WTC11 (cell line): ENCODE measurements at regions not wholly inside any gene's neighbourhood (a gene's known extent, or its start where the extent isn't known, plus 50 kb on each side); places are given as distances from the start of the nearest gene placed in this dataset.

Source experiments
- ATF2 ChIP-seq: sonication (generic); formaldehyde crosslinking; IDR thresholded peaks from 2 replicates; pipeline ENCODE4 v1.8.1; 2022; ENCODE audit warnings: low read depth, missing genetic modification reagents, borderline replicate concordance
- CTCF ChIP-seq: fragments of 200-600 bp; IDR thresholded peaks from 2 replicates; pipeline ENCODE4 v1.8.0; 2022; ENCODE audit warnings: antibody characterized with exemption
- ELF4 ChIP-seq: sonication (generic); formaldehyde crosslinking; IDR thresholded peaks from 2 replicates; pipeline ENCODE4 v1.8.1; 2022; ENCODE audit warnings: low read depth, mild to moderate bottlenecking, moderate library complexity, missing genetic modification reagents
- FOXP1 ChIP-seq: sonication (generic); formaldehyde crosslinking; IDR thresholded peaks from 2 replicates; pipeline ENCODE4 v1.8.0; 2022; ENCODE audit warnings: missing genetic modification reagents, mild to moderate bottlenecking, moderate library complexity, borderline replicate concordance
- IRF2 ChIP-seq: sonication (generic); formaldehyde crosslinking; IDR thresholded peaks from 2 replicates; pipeline ENCODE4 v1.8.0; 2022; ENCODE audit warnings: low read depth, missing genetic modification reagents, borderline replicate concordance
- JUN ChIP-seq: sonication (generic); formaldehyde crosslinking; IDR thresholded peaks from 2 replicates; pipeline ENCODE4 v1.8.0; 2023; ENCODE audit warnings: mild to moderate bottlenecking, missing genetic modification reagents
- MAX ChIP-seq: sonication (generic); formaldehyde crosslinking; IDR thresholded peaks from 2 replicates; pipeline ENCODE4 v1.8.0; 2022; ENCODE audit warnings: mild to moderate bottlenecking, missing genetic modification reagents
- MYBL2 ChIP-seq: sonication (generic); formaldehyde crosslinking; IDR thresholded peaks from 2 replicates; pipeline ENCODE4 v1.8.1; 2023; ENCODE audit warnings: mild to moderate bottlenecking, moderate library complexity, missing genetic modification reagents
- NFYB ChIP-seq: sonication (generic); formaldehyde crosslinking; conservative IDR thresholded peaks from 2 replicates; pipeline ENCODE4 v1.8.0; 2022; ENCODE audit warnings: low read depth, missing genetic modification reagents
- SMAD3 ChIP-seq: sonication (generic); formaldehyde crosslinking; IDR thresholded peaks from 2 replicates; pipeline ENCODE4 v1.8.0; 2022; ENCODE audit warnings: missing genetic modification reagents, mild to moderate bottlenecking, borderline replicate concordance
- SP1 ChIP-seq: sonication (generic); formaldehyde crosslinking; conservative IDR thresholded peaks from 2 replicates; pipeline ENCODE4 v1.8.1; 2022; ENCODE audit warnings: missing genetic modification reagents
- ZNF263 ChIP-seq: sonication (generic); formaldehyde crosslinking; IDR thresholded peaks from 2 replicates; pipeline ENCODE4 v1.8.1; 2022; ENCODE audit warnings: low read depth, mild to moderate bottlenecking, moderate library complexity, missing genetic modification reagents
- ZNF317 ChIP-seq: sonication (generic); formaldehyde crosslinking; IDR thresholded peaks from 2 replicates; pipeline ENCODE4 v1.8.1; 2023; ENCODE audit warnings: low read depth, mild to moderate bottlenecking, moderate library complexity, missing genetic modification reagents, borderline replicate concordance
- ZNF423 ChIP-seq: fragments of 250-450 bp; sonication (Bioruptor Pico); IDR thresholded peaks from 2 replicates; pipeline ENCODE4 v2.1.2; 2022; ENCODE audit warnings: mild to moderate bottlenecking, moderate library complexity

GRCh38 chr1:174075245-174075692 lies 53.1 kb upstream of the RC3H1 start:
- TF ChIP-seq CTCF, result no peak
- TF ChIP-seq NFYB (CRISPR knock-in tag), result no peak
- TF ChIP-seq ELF4, result no peak
- no peak for TF ChIP-seq ATF2
- no peak for TF ChIP-seq ZNF423 (CRISPR knock-in tag)
- no peak for TF ChIP-seq ZNF263 (CRISPR knock-in tag)
- no peak for TF ChIP-seq SMAD3 (CRISPR knock-in tag)
- TF ChIP-seq ZNF317 (CRISPR knock-in tag), result no peak
- TF ChIP-seq IRF2 (CRISPR knock-in tag), result no peak
- no peak for TF ChIP-seq FOXP1 (CRISPR knock-in tag)
- no peak for TF ChIP-seq JUN (CRISPR knock-in tag)
- TF ChIP-seq SP1 (CRISPR knock-in tag), result no peak
- TF ChIP-seq MYBL2 (CRISPR knock-in tag), result no peak
- no peak for TF ChIP-seq MAX
